ENCODE measurements at regions not wholly inside any gene's neighbourhood (a gene's known extent, or its start where the extent isn't known, plus 50 kb on each side); places are given as distances from the start of the nearest gene placed in this dataset.
A peak's percentile ranks its signal among the peaks of the same experiment; 100 is the strongest.

DNA sequence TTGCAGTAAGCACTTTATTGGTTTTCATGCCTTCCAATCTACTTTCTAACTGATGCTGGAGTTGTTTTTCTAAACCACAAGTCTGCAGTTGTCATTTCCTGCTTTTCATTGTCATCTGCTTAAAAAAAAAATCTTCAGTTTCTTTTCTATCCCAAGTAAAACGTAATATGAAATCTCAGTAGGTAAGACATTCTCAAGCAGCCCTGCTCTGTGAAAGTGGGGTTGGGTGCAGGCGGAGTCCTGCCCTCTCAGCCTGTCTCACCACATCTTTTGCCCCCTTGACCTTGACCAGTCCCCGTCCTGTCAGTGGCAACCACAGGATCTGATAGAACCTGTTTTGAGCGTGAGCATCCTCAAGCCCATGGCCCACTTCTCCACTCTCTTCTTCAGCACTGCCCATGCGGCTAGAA lies 80.0 kb upstream of the CPO start:
- Histone ChIP-seq H2BK15ac (ENCODE audit: low read length) (no peak overlapping the region), H2BK20ac (ENCODE audit: low read length) (0 out of 2 replicates have a peak overlapping the region, but pooled peaks have one; percentile 41), H3K79me2 (ENCODE audit: control insufficient read depth in 1 of 2, insufficient read depth in 2 of 2, low read length in 2 of 2) (no peaks in the 10 kb centered on the region), H4K8ac (ENCODE audit: extremely low read depth, insufficient read depth, low read length) (no peak overlapping the region), H4K91ac (replicated peaks; ENCODE audit: insufficient read length, low read length) (no peak overlapping the region), H3K56ac (replicated peaks; ENCODE audit: insufficient read length, low read depth, low read length) (no peak overlapping the region), H4K5ac (ENCODE audit: insufficient read length, low read depth, low read length) (no peak overlapping the region), H3K9ac (replicated peaks in 1 of 4; ENCODE audit: extremely low read depth in 1 of 4, low read depth in 3 of 4, low read length in 3 of 4) (no peak overlapping the region), H3K27ac (ENCODE audit: low read depth, low read length) (no peak overlapping the region), H3K4me3 (ENCODE audit: extremely low read depth in 1 of 4, insufficient read depth in 2 of 4, low read depth in 3 of 4, low read length in 4 of 4) (no peak overlapping the region), H3K4me2 (ENCODE audit: insufficient read depth in 1 of 2, low read depth in 2 of 2, low read length in 2 of 2) (no peak overlapping the region), H3K14ac (ENCODE audit: insufficient read length) (no peak overlapping the region), H2AK5ac (ENCODE audit: low read depth, low read length) (peak overlapping the region; percentile 91; the same call in 1 of the 2 replicates), H3K18ac (ENCODE audit: extremely low read depth, low read length) (no peak overlapping the region), H2BK12ac (ENCODE audit: low read depth, low read length) (no peak overlapping the region), H3K23ac (ENCODE audit: insufficient read length) (no peak overlapping the region), H3K4me1 (replicated peaks in 1 of 4; ENCODE audit: control insufficient read depth in 3 of 4, insufficient read depth in 4 of 4, low read length in 3 of 4) (peaks cover 0 to 8% (median 4%) of the 10 kb centered on the region in 4 experiments; a peak in 4 of 7 replicates), H2BK5ac (ENCODE audit: low read depth, low read length) (peak overlapping the region; percentile 12; the same call in 1 of the 2 replicates), H3K36me3 (ENCODE audit: control insufficient read depth in 2 of 4, insufficient read depth in 4 of 4, low read length in 3 of 4) (no peaks in the 10 kb centered on the region; a peak in 1 of 8 replicates), H3K9me3 (ENCODE audit: insufficient read depth in 2 of 2, low read depth in 1 of 2, low read length in 1 of 2) (no peaks in the 10 kb centered on the region), H3K23me2 (ENCODE audit: low read depth, low read length) (no peaks in the 10 kb centered on the region), H3K27me3 (replicated peaks in 1 of 4; ENCODE audit: control insufficient read depth in 3 of 4, extremely low read depth in 1 of 4, insufficient read depth in 3 of 4, low read length in 3 of 4) (no peaks in the 10 kb centered on the region), H3K4ac (replicated peaks; ENCODE audit: insufficient read length, low read depth, low read length) (no peak overlapping the region), H2BK120ac (replicated peaks; ENCODE audit: low read depth, low read length) (no peak overlapping the region), H4K20me1 (replicated peaks in 1 of 2; ENCODE audit: control insufficient read depth in 1 of 2, insufficient read depth in 2 of 2, low read length in 2 of 2) (no peaks in the 10 kb centered on the region), H3K79me1 (ENCODE audit: low read depth, low read length) (no peaks in the 10 kb centered on the region), H2AFZ (ENCODE audit: low read length) (no peak overlapping the region)
- 91% methylated on average over 5 of the region's 5 CpGs; no CpG with 5 or more reads in 1 of the 2 experiments for WGBS, 2 experiments (ENCODE audit: extremely low coverage in 1 of 2, insufficient coverage in 1 of 2, insufficient read length in 1 of 2, insufficient replicate concordance in 2 of 2, low coverage in 1 of 2, low lambda C conversion rate in 2 of 2, missing lambda C conversion rate in 1 of 2)
- CTCF ChIA-PET (ENCODE audit: partially characterized antibody): no interaction called here
- no peak for DNase-seq (ENCODE audit: low read depth in 1 of 2, low spot score in 2 of 2)
- POLR2A ChIA-PET (ENCODE audit: partially characterized antibody): no interaction called here
- FAIRE-seq: no peak
- TF ChIP-seq FOSL1 (IDR thresholded peaks at IDR 0.05; ENCODE audit: insufficient read depth, low read depth, low read length) (no peak), CBX5 (IDR thresholded peaks at IDR 0.05; ENCODE audit: low read depth, low read length) (no peak), SAP30 (IDR thresholded peaks at IDR 0.05; ENCODE audit: insufficient read depth, insufficient replicate concordance, low read length) (no peak), NRF1 (IDR thresholded peaks at IDR 0.05; ENCODE audit: low read depth, low read length) (no peak), CEBPB (IDR thresholded peaks at IDR 0.05; ENCODE audit: low read depth, low read length) (no peak), RNF2 (IDR thresholded peaks at IDR 0.05; ENCODE audit: borderline replicate concordance, low read depth, low read length, missing control alignments, poor library complexity, severe bottlenecking) (no peak), JUN (IDR thresholded peaks at IDR 0.05; ENCODE audit: low read depth, low read length) (no peak), CTBP2 (IDR thresholded peaks at IDR 0.05; ENCODE audit: borderline replicate concordance, insufficient read depth, insufficient read length, low read length) (no peak), SIX5 (IDR thresholded peaks at IDR 0.05; ENCODE audit: low read depth, low read length) (no peak), SP2 (IDR thresholded peaks at IDR 0.05; ENCODE audit: low read length) (no peak), SRF (IDR thresholded peaks at IDR 0.05; ENCODE audit: low read depth, low read length) (no peak), POLR2AphosphoS5 (IDR thresholded peaks at IDR 0.05; ENCODE audit: low read depth, low read length) (no peak)
